HG03565 (cell line): ENCODE measurements at regions not wholly inside any gene's neighbourhood (a gene's known extent, or its start where the extent isn't known, plus 50 kb on each side); places are given as distances from the start of the nearest gene placed in this dataset.
A peak's percentile ranks its signal among the peaks of the same experiment; 100 is the strongest.
"Not testable (repeated sequence)": the region's sequence is repeated elsewhere in the genome, so short reads cannot be mapped to it uniquely, and the experiment has no call there.

Source experiments
- ATAC-seq: cut with Tn5 transposase; IDR thresholded peaks from one replicate; pipeline ENCODE4 v1.9.1; 2021; ENCODE audit warnings: mild to moderate bottlenecking, moderate library complexity; ENCODE audit not compliant: unreplicated experiment

- ATAC-seq = no peak
These were observed 77.3 kb downstream of the PPCDC start for GRCh38 chr15:75100679-75101078.

GRCh38 chr15:75104804-75105557 lies 81.6 kb downstream of the PPCDC start:
- ATAC-seq = peak; percentile 55

GRCh38 chr15:75107516-75107907 lies 84.1 kb downstream of the PPCDC start:
- ATAC-seq = no peak

GRCh38 chr15:75107908-75108838 lies 84.8 kb downstream of the PPCDC start:
- no peak for ATAC-seq

- no peak for ATAC-seq
These were observed 85.8 kb downstream of the PPCDC start for GRCh38 chr15:75109021-75109735.

GRCh38 chr15:75109736-75110130 lies 86.3 kb downstream of the PPCDC start:
- ATAC-seq = no peak

- no peak for ATAC-seq
These were observed 89.0 kb downstream of the PPCDC start for GRCh38 chr15:75112278-75112847.

- peak; percentile 55 for ATAC-seq
These were observed 88.7 kb upstream of the C15orf39 start for GRCh38 chr15:75112848-75113492.

GRCh38 chr15:75114327-75114726 lies 87.4 kb upstream of the C15orf39 start:
- no peak for ATAC-seq

GRCh38 chr15:75114796-75115195 lies 86.9 kb upstream of the C15orf39 start:
- ATAC-seq = no peak

GRCh38 chr15:75115411-75115913 lies 86.2 kb upstream of the C15orf39 start:
- ATAC-seq = not testable (repeated sequence)

- not testable (repeated sequence) for ATAC-seq
These were observed 85.5 kb upstream of the C15orf39 start for GRCh38 chr15:75116143-75116542.

GRCh38 chr15:75117993-75118392 lies 83.7 kb upstream of the C15orf39 start:
- ATAC-seq = no peak

- not testable (repeated sequence) for ATAC-seq
These were observed 82.4 kb upstream of the C15orf39 start for GRCh38 chr15:75119312-75119711.

- ATAC-seq = no peak
These were observed 80.2 kb upstream of the C15orf39 start for GRCh38 chr15:75121491-75121890.

- no peak for ATAC-seq
These were observed 78.3 kb upstream of the C15orf39 start for GRCh38 chr15:75123395-75123794.

- not testable (repeated sequence) for ATAC-seq
These were observed 77.4 kb upstream of the C15orf39 start for GRCh38 chr15:75124278-75124677.

GRCh38 chr15:75125935-75126334 lies 75.7 kb upstream of the C15orf39 start:
- no peak for ATAC-seq

GRCh38 chr15:75126864-75127580 lies 74.7 kb upstream of the C15orf39 start:
- ATAC-seq = no peak

- ATAC-seq = no peak
These were observed 71.9 kb upstream of the C15orf39 start for GRCh38 chr15:75129788-75130187.
